H9 (cell line): ENCODE measurements at regions not wholly inside any gene's neighbourhood (a gene's known extent, or its start where the extent isn't known, plus 50 kb on each side); places are given as distances from the start of the nearest gene placed in this dataset.

ENCODE experiments used
- DNase-seq: peaks from one replicate; pipeline ENCODE4 v3.0.0-alpha.2; 2017
- H2AFZ ChIP-seq: one replicate; pipeline ENCODE4 v1.6.1; 2013; ENCODE audit warnings: mild to moderate bottlenecking, low read length, control low read depth, moderate library complexity
- H2AK5ac ChIP-seq: 2 replicates; pipeline ENCODE4 v1.6.1; 2013; ENCODE audit warnings: low read length, control low read depth, mixed read lengths; ENCODE audit not compliant: insufficient read length
- H2BK120ac ChIP-seq: one replicate; pipeline ENCODE4 v1.6.1; 2013; ENCODE audit warnings: low read depth, mild to moderate bottlenecking, low read length, control low read depth, inconsistent platforms; ENCODE audit not compliant: poor library complexity, severe bottlenecking
- H2BK12ac ChIP-seq: 2 replicates; pipeline ENCODE4 v1.6.1; 2013; ENCODE audit warnings: low read length, control low read depth, mixed read lengths, low read depth; ENCODE audit not compliant: insufficient read length
- H2BK15ac ChIP-seq: 2 replicates; pipeline ENCODE4 v1.6.1; 2013; ENCODE audit warnings: low read depth, low read length, control low read depth
- H2BK20ac ChIP-seq: one replicate; pipeline ENCODE4 v1.6.1; 2013; ENCODE audit warnings: low read depth, mild to moderate bottlenecking, low read length, control low read depth, inconsistent platforms; ENCODE audit not compliant: poor library complexity, severe bottlenecking
- H2BK5ac ChIP-seq: 2 replicates; pipeline ENCODE4 v1.6.1; 2013; ENCODE audit warnings: low read length, control low read depth, mixed read lengths; ENCODE audit not compliant: insufficient read length
- H3K14ac ChIP-seq: 2 replicates; pipeline ENCODE4 v1.6.1; 2013; ENCODE audit warnings: low read length, control low read depth; ENCODE audit not compliant: insufficient read depth
- H3K18ac ChIP-seq: 2 replicates; pipeline ENCODE4 v1.6.1; 2013; ENCODE audit warnings: low read depth, mild to moderate bottlenecking, mixed read lengths, low read length, control low read depth; ENCODE audit not compliant: insufficient read length
- H3K23ac ChIP-seq: 2 replicates; pipeline ENCODE4 v1.6.1; 2013; ENCODE audit warnings: low read length, control low read depth, mixed read lengths, low read depth; ENCODE audit not compliant: insufficient read length
- H3K23me2 ChIP-seq: 2 replicates; pipeline ENCODE4 v1.6.1; 2013; ENCODE audit warnings: low read depth, mild to moderate bottlenecking, mixed read lengths, low read length, control low read depth; ENCODE audit not compliant: insufficient read length, poor library complexity, severe bottlenecking
- H3K27ac ChIP-seq: 2 replicates; pipeline ENCODE4 v1.5.1; 2013; ENCODE audit warnings: low read length, control low read depth, mixed read lengths, low read depth; ENCODE audit not compliant: insufficient read length
- H3K27me3 ChIP-seq: 2 replicates; pipeline ENCODE4 v1.6.1; 2013; ENCODE audit warnings: low read length, control low read depth, inconsistent platforms; ENCODE audit not compliant: insufficient read depth
- H3K4ac ChIP-seq: 2 replicates; pipeline ENCODE4 v1.6.1; 2013; ENCODE audit warnings: low read depth, mild to moderate bottlenecking, control low read depth, inconsistent platforms, low read length, moderate library complexity
- H3K4me1 ChIP-seq: 2 replicates; pipeline ENCODE4 v1.6.1; 2013; ENCODE audit warnings: low read length, control low read depth, inconsistent platforms; ENCODE audit not compliant: insufficient read depth
- H3K4me2 ChIP-seq: 2 replicates; pipeline ENCODE4 v1.6.1; 2013; ENCODE audit warnings: low read length, control low read depth, mixed read lengths; ENCODE audit not compliant: insufficient read length, insufficient read depth
- H3K56ac ChIP-seq: 2 replicates; pipeline ENCODE4 v1.6.1; 2013; ENCODE audit warnings: low read depth, mild to moderate bottlenecking, mixed read lengths, low read length, control low read depth; ENCODE audit not compliant: insufficient read length
- H3K79me1 ChIP-seq: 2 replicates; pipeline ENCODE4 v1.6.1; 2013; ENCODE audit warnings: low read depth, mild to moderate bottlenecking, moderate library complexity, low read length, control low read depth, inconsistent platforms; ENCODE audit not compliant: insufficient read depth, poor library complexity, severe bottlenecking
- H3K79me2 ChIP-seq: 2 replicates; pipeline ENCODE4 v1.6.1; 2013; ENCODE audit warnings: low read length, control low read depth, inconsistent platforms; ENCODE audit not compliant: insufficient read depth
- H3K9ac ChIP-seq: 2 replicates; pipeline ENCODE4 v1.6.1; 2013; ENCODE audit warnings: low read length, control low read depth, mixed read lengths; ENCODE audit not compliant: insufficient read length; ENCODE audit errors: extremely low read depth
- H3K9me3 ChIP-seq: one replicate; pipeline ENCODE4 v1.6.1; 2013; ENCODE audit warnings: low read depth, low read length, inconsistent platforms; ENCODE audit not compliant: control insufficient read depth
- H3T11ph ChIP-seq: one replicate; pipeline ENCODE4 v1.6.1; 2013; ENCODE audit warnings: mild to moderate bottlenecking, low read length, control low read depth, inconsistent platforms
- H4K20me1 ChIP-seq: one replicate; pipeline ENCODE4 v1.6.1; 2013; ENCODE audit not compliant: control insufficient read depth, insufficient read length, insufficient read depth
- H4K5ac ChIP-seq: 2 replicates; pipeline ENCODE4 v1.6.1; 2013; ENCODE audit warnings: low read depth, mild to moderate bottlenecking, mixed read lengths, low read length, control low read depth; ENCODE audit not compliant: insufficient read length
- H4K8ac ChIP-seq: replicated peaks from 2 replicates; pipeline ENCODE4 v1.6.1; 2013; ENCODE audit warnings: low read length, control low read depth, mixed read lengths, low read depth; ENCODE audit not compliant: insufficient read length
- H4K91ac ChIP-seq: 2 replicates; pipeline ENCODE4 v1.6.1; 2013; ENCODE audit warnings: low read depth, mild to moderate bottlenecking, moderate library complexity, mixed read lengths, low read length, control low read depth; ENCODE audit not compliant: insufficient read length
- H3K27ac Mint-ChIP-seq, 3 experiments: 2 replicates in 2 of 3; 3 replicates in 1 of 3; pipeline ENCODE4 v1.8.0; 2020 to 2021; ENCODE audit warnings: mixed read lengths in 3 of 3, mild to moderate bottlenecking in 1 of 3, moderate library complexity in 1 of 3
- H3K27me3 Mint-ChIP-seq: 2 replicates; pipeline ENCODE4 v1.8.0; 2021; ENCODE audit warnings: low read depth, mild to moderate bottlenecking, moderate library complexity, mixed read lengths
- H3K36me3 Mint-ChIP-seq, 3 experiments: 2 replicates in 2 of 3; 3 replicates in 1 of 3; pipeline ENCODE4 v1.8.0; 2020 to 2021; ENCODE audit warnings: low read depth in 3 of 3, mixed read lengths in 3 of 3; ENCODE audit not compliant: insufficient read depth in 1 of 3
- H3K4me1 Mint-ChIP-seq, 2 experiments: 2 replicates each; pipeline ENCODE4 v1.8.0; 2020; ENCODE audit warnings: mixed read lengths in 2 of 2
- H3K4me3 Mint-ChIP-seq, 2 experiments: 2 replicates in 1 of 2; 3 replicates in 1 of 2; pipeline ENCODE4 v1.8.0; 2020 to 2021; ENCODE audit warnings: mild to moderate bottlenecking in 2 of 2, mixed read lengths in 2 of 2, moderate library complexity in 1 of 2
- H3K9me3 Mint-ChIP-seq, 2 experiments: 2 replicates in 1 of 2; 3 replicates in 1 of 2; pipeline ENCODE4 v1.8.0; 2020; ENCODE audit warnings: mild to moderate bottlenecking in 2 of 2, mixed read lengths in 2 of 2, moderate library complexity in 1 of 2
- CTCF ChIP-seq: fragments of 200-600 bp; sonication (generic); conservative IDR thresholded peaks from 3 replicates; pipeline ENCODE4 v1.8.0; 2021; ENCODE audit warnings: antibody characterized with exemption, mild to moderate bottlenecking
- WGBS: extraction: QIAGEN DNeasy Blood & Tissue Kit; methylation state at CpG from one replicate; pipeline ENCODE4 v1.1.7; 2013; ENCODE audit warnings: missing lambda C conversion rate, low lambda C conversion rate, mixed read lengths; ENCODE audit not compliant: insufficient read length; ENCODE audit errors: extremely low coverage; 5-methylcytosine and 5-hydroxymethylcytosine counted together

DNA sequence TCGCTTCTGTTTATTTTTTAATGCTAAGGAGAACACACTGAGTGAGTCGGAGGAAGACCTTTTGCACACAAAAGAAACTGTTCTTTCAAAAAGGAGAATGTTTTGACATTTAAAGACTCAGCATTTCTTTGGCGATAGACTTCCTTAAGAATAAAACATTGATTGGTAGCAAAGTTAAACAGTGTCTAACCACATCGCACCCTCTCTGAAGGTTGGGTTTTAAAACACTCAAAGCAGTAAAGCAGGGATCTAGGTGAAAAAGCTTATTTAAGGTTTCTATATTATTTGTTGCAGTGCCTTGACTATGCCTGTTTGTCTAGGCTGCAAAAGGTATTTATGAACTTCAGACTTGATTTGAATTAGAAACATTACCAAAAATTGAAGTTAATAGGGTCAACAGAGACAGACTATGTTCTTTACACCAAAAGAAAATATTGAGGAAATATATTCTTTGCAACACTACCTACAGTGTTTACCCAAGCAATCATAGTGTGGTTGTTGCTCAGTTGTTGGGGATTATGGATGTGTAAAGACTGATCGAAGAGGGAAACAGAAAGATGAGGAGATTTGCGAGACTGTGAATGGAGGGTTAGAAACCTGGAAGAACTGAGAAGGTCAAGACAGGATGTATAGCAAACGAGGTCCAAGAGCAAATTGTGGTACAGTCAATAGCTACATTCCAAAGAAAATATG lies 297.8 kb upstream of the SLC39A10 start:
- no peak overlapping the region for H3K18ac ChIP-seq
- Mint-ChIP-seq H3K27ac (no peak overlapping the region), H3K4me3 (no peak overlapping the region), H3K4me1 (no peaks in the 10 kb centered on the region), H3K36me3 (no peaks in the 10 kb centered on the region), H3K9me3 (peaks cover 0 to 2% of the 10 kb centered on the region in 2 experiments; a peak in 1 of 5 replicates), H3K27me3 (no peaks in the 10 kb centered on the region)
- H2BK15ac ChIP-seq, result no peak overlapping the region
- no peak overlapping the region for H2BK20ac ChIP-seq
- H3K79me2 ChIP-seq, result no peaks in the 10 kb centered on the region
- H3T11ph ChIP-seq, result no peak overlapping the region
- no peak for TF ChIP-seq CTCF
- no peak overlapping the region for H3K56ac ChIP-seq
- no peak overlapping the region for H4K8ac ChIP-seq
- H2BK120ac ChIP-seq, result no peak overlapping the region
- H3K4me1 ChIP-seq, result no peaks in the 10 kb centered on the region
- DNase-seq, result no peak
- H3K23ac ChIP-seq, result no peak overlapping the region
- H3K14ac ChIP-seq, result no peak overlapping the region
- H2AK5ac ChIP-seq, result no peak overlapping the region
- H4K20me1 ChIP-seq, result no peaks in the 10 kb centered on the region
- H2BK12ac ChIP-seq, result no peak overlapping the region
- H3K9ac ChIP-seq, result no peak overlapping the region
- no peak overlapping the region for H3K27ac ChIP-seq
- no peak overlapping the region for H3K4ac ChIP-seq
- no peak overlapping the region for H4K91ac ChIP-seq
- no peaks in the 10 kb centered on the region for H3K9me3 ChIP-seq
- no peak overlapping the region for H2AFZ ChIP-seq
- H3K23me2 ChIP-seq, result no peaks in the 10 kb centered on the region
- no peak overlapping the region for H3K4me2 ChIP-seq
- H3K27me3 ChIP-seq, result no peaks in the 10 kb centered on the region
- no peak overlapping the region for H4K5ac ChIP-seq
- no CpG with 5 or more reads among the region's 7 CpGs for WGBS
- no peak overlapping the region for H2BK5ac ChIP-seq
- H3K79me1 ChIP-seq, result no peaks in the 10 kb centered on the region
